ENCODE measurements at regions not wholly inside any gene's neighbourhood (a gene's known extent, or its start where the extent isn't known, plus 50 kb on each side); places are given as distances from the start of the nearest gene placed in this dataset.
"Not testable (repeated sequence)": the region's sequence is repeated elsewhere in the genome, so short reads cannot be mapped to it uniquely, and the experiment has no call there.

DNA sequence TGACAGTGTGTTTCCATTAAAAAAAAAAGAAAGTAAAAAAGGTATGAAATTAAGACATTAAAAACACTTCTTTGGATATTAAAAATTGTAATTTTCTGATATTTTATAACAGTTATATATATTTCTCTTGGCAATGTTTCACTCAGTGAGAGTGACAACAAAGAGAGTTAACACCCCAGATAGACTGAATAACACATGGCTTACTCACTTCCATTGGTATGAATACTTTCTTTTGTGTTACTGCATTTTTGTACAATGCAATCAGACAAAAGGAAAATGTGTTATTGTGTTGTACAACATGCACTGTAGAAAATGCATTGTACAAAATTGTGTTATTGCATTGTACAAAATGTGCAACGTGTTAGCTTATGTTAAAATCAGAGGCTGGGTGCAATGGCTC is 676.6 kb upstream of the AMELY start:
- DNase-seq (ENCODE audit: low read depth, low spot score) = not testable (repeated sequence)

DNA sequence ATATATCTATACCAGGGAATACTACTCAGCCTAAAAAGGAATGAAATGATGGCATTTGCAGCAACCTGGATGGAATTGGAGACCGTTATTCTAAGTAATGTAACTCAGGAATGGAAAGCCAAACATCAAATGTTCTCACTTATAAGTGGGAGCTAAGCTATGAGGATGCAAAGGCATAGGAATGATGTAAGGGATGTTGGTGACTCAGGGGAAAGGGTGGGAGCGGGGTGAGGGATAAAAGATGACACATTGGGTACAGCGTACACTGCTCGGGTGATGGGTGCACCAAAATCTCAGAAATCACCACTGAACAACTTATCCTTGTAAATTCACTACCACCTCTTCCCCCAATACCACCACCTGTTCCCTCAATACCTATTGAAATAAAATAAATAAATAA is 651.0 kb upstream of the AMELY start:
- DNase-seq (ENCODE audit: low read depth, low spot score) = no peak

DNA sequence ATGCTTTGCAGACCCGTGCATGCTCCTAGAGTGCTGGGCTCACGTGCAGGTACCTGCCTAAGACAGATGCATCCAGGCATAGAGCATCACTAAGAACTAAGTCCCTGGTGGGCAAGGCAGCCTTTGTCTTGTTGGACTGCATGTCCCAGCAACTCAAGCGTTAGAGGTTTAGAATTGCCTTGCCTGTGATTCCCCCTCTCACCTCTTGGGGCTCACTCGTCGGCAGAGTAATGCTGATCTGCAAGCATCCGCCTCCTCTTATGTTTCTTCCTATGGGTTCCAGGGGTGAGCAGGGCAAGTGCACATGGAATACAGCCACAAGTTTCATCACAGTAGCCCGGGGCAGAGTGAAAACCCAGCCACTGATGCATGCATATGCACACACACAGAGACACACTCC is 646.1 kb upstream of the AMELY start:
- DNase-seq (ENCODE audit: low read depth, low spot score) = no peak

DNA sequence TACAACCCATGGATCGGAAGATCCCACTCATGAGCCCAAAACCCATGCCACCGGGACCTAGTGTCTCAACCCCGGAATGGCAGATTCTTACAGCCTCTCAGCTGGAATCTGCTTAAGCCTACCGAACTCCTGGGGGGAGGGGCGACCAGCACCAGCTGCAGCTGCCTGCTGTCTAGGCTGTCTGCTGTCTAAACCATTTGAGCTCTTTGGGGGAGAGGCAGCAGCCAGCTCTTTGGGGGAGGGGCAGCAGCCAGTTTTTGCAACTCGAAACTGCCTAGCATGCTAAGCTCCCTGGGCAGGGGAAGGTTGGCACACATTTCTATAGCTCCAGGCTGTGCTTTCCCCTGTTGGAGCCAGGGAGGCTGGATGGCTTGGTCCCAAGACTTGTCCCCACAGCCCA is 643.5 kb upstream of the AMELY start:
- DNase-seq (ENCODE audit: low read depth, low spot score) = no peak

DNA sequence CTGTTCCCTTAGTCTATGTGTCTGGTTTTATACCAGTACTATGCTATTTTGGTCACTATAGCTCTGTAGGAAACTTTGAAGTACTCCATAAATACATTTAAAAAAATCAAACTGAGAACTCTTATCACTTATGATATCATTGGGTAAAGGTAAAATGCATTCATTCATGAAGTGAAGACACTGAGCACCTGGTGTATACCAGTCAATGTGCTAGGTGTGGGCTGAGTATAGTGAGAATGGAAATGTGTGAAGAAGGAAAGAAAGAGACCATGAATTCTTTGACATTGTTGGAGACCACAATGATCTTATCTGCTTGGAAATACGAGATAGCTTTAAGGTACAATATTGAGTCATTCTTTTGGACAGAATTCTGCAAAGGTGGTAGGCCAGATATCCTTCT is 633.5 kb upstream of the AMELY start:
- DNase-seq (ENCODE audit: low read depth, low spot score) = no peak

DNA sequence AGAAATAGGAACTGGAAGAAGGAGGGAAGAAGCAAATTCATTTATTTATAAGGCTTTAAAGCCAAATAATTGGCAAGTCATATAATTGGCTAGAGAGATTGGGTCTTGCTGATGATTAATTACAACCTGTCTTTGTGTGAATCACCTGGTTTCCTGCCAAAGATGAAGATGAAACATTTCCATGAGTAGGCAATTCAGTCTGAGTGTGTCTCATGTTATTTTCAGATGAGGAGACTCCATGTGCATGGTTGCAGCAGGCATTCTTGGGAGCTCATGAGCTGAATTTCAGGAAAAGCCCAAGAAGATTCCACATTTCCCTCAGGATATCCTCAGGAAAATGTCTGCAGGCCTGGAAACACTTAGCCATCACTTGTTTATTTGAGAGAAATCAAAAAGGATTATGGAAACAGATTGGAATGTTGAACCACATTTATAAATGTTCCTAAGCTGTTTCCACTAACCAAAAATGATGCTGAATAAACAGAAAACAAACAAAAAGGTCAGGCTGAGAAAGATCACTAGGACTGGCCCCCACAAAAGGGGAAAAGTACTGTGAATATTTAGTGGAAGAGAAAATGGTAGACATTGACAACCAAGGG is 632.7 kb upstream of the AMELY start:
- no peak for DNase-seq (ENCODE audit: low read depth, low spot score)

DNA sequence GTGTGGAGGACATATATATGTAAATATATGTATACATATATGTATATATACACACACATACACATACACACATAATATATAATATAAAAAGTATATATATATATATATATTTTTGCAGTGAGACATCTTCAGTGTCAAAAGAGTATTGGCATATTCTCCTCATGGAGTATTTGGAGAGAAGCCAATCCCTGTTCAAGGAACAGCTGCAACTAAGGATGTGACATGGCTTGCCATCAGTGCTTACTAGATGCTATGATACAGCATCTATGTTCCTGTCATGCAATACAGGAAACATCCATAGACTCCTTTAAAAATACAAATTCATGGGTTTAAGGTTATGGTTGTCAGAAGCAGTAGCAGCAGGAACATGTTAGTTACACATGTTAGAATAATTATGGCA is 632.0 kb upstream of the AMELY start:
- DNase-seq (ENCODE audit: low read depth, low spot score) = no peak

DNA sequence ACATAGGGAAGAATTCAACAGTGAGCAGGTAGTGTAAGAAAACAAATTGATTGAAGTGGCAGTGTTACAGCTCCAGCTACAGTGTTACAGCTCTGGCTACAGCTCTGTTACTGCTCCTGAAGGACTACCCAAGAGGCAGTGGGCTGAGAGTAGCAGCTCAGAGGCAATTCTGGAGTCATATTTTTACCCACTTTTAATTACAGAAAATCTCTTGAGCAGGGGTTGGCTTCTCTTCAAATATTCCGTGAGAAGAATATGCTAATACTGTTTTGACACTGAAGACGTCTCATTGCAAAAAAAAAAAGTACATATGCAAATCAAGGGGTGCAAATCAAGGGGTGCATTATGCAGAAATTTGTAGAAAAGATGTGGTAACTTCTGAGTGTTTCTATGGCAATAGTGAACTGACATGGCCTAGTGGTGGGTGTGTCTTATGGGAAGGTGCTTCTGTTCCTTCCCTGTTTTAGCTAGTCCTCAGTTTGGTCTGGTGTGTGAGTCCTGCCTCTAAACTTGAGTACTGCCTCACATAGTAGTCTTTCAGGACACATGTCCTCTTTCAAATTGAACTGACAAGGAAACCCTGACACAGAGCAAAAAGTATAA is 630.8 kb upstream of the AMELY start:
- no peak for DNase-seq (ENCODE audit: low read depth, low spot score)

DNA sequence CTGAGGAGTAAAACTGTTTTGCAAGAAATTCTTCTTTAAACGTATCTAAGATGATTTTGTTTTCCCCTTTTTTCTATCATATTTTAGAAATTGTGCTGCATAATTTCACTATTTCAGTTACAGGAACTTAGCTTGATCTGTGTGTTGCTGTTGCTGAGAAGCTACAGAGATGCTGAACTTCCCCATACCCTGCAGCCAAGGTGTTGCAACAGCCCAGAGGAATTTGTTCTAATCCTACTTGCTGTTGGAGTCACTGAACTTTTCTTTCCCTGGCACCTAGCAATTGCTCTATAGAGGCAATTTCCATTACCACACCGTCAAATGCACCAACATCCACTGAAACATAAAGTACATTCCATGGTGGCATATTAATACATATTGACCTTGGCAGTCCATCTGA is 617.8 kb upstream of the AMELY start:
- DNase-seq (ENCODE audit: low read depth, low spot score) = no peak

DNA sequence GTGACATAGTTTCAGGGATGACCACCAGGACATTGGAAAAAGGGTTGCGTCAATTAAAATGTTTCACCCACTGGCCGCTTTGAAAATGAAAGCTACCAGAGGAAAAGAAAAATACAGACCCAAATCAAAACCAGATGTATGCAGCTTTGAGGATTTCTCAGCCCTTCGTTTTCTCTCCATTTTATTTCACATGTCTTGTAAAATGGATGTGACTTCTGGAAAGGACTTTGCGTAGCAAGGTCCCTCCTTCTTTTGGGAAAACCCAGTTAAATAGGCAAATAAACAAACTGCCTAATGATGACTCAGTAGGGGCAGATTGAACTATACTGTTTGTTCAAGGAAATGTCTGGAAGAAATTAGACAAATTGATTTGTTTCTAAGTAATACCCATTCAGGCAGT is 616.0 kb upstream of the AMELY start:
- DNase-seq (ENCODE audit: low read depth, low spot score) = not testable (repeated sequence)

DNA sequence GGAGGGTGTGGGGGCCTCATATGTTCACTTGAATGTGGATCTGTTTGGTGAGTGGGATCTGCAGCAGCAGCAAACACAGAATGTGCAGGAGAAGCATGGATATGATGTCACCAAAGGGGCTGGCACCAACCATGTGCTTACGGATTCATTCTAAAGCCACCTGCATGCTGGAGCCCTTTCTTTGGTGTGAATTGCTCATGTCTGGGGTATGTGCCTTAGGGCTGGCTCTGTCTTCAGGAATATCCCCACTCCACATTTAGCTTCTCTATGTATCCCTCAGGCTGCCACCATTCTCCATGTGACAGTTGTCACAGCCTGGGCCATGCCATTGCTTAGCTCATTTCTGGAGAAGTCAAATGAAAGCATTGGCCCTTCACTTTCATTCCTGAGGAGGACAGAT is 606.8 kb upstream of the AMELY start:
- DNase-seq (ENCODE audit: low read depth, low spot score) = no peak

DNA sequence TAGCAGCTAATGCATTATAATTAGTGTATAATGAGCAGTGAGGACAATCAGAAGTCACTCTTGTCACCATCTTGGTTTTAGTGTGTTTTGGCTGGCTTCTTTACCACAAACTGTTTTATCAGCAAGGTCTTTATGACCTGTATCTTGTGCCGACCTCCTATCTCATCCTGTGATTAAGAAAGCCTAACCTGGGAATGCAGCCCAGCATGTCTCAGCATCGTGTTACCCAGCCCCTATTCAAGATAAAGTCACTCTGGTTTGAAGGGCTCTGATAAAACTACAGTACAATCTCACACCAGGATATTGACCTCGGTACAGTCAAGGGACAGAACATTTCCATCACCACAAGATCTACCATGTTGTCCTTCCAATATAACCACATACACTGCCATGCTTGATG is 604.7 kb upstream of the AMELY start:
- no peak for DNase-seq (ENCODE audit: low read depth, low spot score)

DNA sequence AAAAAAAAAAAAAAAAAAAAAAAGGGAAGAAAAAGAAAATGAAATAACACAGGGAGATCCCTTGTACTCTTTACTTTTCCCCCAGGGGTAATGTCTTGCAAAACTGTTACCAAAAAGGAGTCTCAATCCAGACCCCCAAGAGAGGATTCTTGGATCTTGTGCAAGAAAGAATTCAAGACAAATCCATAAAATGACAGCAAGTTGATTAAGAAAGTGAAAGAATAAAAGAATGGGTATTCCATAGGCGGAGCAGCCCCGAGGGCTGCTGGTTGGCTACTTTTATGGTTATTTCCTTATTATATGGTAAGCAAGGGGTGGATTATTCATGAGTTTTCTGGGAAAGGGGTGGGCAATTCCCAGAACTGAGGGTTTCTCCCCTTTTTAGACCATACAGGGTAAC is 604.3 kb upstream of the AMELY start:
- no peak for DNase-seq (ENCODE audit: low read depth, low spot score)

DNA sequence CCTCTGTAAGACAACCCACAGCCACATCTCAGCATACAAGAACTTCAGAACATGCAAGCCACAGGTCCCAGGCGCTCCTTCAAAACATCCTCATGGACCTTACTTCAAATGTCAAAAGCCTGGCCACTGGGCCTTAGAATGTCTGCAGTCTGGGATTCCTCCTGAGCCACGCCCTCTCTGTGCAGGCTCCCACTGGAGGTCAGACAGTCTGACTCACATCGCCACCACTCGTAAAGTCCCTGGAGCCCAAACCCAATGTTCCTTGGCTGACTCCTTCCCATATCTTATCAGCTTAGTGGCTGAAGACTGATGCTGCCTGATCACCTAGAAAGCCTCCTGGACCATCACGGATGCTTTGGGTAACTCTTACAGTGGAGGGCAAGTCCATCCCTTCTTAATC is 591.3 kb upstream of the AMELY start:
- DNase-seq (ENCODE audit: low read depth, low spot score) = no peak

DNA sequence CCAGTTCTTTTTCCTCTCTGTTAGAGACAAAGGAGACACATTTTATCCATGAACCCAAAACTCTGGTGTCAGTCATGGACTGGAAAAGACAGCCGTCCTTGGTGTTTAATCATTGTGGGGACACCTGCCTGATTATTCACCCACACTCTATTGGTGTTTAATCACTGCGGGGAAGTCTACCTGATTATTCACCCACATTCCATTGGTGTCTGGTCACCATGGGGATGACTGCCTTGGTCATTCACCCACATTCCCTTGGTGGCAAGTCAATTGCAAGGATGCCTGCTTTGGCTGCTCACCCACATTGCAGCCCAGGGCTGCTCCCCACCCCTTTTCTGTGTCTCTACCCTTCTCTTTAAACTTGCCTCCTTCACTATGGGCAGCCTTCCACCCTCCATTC is 589.7 kb upstream of the AMELY start:
- no peak for DNase-seq (ENCODE audit: low read depth, low spot score)

DNA sequence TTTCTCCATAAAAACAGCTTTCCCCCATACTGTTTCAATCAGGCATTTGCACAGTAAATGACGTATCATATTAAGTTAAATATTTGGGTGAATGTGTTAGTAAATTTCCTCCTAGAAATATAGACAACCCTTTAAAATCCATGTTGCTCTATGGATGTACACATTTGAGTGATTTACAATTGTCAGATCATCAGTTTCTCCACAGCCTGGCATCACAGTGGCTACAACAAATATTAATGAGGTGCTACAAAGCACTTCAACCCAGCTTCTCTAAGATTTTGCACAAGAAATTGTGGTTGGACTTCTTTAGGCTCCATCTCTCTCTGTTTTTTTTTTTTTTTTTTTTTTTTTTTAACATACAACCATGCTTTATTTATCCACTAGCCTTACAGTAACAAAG is 584.4 kb upstream of the AMELY start:
- DNase-seq (ENCODE audit: low read depth, low spot score) = no peak

DNA sequence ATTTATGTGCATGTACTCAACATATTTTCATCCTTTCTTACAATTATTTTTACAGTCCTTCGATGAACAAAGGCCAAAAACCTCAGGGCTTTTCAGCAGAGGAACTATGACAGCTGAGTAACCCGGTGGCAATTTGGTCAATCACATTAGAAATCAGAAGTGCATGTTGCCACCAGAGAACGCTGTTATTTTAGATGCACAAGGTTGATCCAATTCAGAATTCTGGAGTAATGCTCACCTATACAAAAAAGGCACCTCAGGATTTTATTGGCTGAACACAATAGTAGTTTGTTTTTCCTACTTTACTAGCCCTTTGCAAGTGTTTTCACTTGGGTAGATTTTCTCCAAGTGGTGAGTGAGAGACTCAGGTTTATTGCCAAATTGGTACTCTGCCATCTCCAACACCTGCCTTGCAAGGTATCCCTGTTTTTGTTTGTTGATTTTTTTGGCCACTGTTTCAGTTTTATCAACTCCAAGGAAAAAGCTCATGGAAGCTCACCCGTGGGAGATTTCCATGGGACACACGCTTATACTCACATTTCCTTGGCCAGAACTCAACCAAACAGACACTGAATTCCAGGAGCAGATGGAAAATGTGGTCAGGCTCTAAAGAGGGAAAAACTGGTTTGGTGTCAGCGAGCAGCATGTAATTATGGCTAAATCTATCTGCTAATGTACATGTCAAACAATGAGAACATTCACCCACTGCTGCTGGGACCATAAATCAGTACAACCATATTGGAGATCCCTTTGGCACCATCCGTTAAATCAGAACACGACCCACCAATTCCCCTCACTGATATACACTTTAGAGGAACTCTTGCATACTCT is 573.1 kb upstream of the AMELY start:
- not testable (repeated sequence) for DNase-seq (ENCODE audit: low read depth, low spot score)

DNA sequence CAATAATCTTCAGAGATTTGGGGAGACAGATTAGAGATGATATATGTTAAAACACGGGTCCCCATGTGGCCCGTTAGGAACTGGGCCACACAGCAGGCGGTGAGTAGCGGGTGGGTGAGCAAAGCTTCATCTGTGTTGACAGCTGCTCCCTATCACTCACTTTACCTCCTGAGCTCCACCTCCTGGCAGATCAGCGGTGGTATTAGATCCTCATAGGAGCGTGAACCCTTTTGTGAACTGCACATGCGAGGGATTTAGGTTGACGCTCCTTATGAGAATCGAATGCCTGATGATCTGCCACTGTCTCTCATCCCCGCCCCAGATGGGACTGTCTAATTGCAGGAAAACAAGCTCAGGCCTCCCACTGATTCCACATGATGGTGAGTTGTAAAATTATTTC is 560.4 kb upstream of the AMELY start:
- no peak for DNase-seq (ENCODE audit: low read depth, low spot score)

DNA sequence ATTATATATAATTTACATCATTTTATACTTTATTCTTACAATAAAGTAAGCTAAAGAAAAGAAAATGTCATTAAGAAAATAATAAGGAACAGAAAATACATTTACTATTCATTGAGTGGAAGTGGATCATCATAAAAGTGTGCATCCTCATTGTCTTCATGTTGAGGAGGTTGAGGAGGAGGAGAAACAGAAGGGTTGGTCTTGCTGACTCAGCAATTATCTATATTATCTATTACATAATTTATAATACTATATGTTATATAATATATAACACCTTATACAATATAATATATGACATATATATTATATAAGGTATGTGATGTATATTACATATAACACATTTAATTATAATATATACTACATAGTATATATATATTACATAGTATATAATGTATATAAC is 558.5 kb upstream of the AMELY start:
- DNase-seq (ENCODE audit: low read depth, low spot score) = no peak

DNA sequence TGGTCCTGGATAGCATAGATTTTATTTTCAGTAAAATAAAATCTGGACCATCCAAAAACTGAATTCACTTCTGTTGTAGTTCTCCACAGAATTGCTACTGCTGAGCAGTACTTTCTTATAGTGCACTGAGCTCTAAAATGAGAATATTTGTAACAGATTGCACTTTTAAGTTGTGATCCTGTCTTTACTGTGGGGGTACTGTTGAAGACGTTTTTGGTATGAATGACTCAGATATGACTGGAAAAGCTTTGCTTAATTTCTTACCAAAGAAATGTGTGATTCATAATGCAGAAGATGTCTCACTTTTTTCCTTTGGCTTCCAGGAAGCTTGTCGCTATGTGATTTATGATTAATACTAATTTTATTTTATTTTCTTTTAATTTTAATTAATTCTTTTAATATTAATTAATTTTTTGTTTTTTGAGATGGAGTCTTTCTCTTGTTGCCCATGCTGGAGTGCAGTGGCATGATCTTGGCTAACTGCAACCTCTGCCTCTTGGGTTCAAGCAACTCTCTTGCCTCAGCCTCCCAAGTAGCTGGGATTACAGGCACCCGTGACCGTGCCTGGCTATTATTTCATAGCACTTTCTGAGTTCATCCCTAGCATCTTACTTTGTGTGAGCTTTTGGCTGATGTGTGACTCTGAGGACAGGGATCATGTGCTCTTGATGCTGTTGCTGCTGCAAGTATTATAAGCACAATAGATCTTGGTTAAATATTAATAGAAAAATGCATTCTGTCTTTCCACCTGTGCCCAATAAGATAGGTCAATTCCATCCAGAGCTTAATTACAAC is 557.6 kb upstream of the AMELY start:
- DNase-seq (ENCODE audit: low read depth, low spot score) = no peak

DNA sequence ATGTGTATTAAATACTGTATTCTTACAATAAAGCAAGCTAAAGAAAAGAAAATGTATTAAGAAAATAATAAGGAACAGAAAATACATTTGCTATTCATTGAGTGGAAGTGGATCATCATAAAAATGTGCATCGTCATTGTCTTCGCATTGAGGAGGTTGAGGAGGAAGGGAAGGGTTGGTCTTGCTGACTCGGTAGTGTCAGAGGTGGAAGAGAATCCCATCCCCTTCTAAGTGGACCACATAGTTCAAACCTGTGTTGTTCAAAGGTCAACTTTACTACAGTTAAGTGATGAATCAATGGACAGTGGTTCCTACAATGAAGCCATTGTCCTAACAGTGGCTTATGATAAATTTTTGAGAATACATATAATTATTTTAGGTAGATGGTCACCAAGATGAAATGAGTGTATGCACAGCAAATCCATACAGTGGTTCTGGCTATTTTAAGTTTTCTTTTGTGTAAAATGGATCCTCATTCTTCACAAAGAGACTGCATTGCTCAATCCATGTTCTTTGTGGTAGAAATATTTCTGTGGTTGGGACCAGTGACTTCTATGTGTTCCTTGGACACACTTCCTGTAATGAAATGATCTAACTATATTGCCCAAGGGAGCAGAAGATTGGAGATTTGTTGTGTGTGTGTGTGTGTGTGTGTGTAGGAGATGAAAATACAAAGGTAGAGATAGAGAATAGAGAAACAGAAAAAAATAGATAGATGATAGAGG is 556.4 kb upstream of the AMELY start:
- no peak for DNase-seq (ENCODE audit: low read depth, low spot score)

DNA sequence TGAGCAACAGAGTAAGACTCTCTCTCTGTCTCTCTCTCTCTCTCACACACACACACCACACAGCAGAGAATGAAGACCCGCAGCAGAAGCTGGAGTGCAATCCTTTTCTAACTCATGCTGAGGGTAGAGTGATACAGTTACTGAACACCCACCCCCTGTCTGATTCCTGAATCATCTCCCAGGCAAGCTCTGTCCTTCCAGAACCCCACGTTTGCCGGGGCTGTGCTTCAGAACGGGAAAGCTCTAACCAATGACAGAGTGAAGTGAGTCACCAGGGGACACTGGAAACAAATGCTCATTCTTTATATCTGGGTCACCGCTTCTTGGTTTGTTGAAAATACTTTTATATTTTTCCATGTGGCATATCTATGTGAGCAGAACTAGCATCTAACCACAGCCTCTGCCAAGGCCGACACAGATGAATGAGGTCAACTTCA is 553.7 kb upstream of the AMELY start:
- DNase-seq (ENCODE audit: low read depth, low spot score) = no peak
